Mucosa of descending colon (tissue), 3 donors: ENCODE measurements at regions not wholly inside any gene's neighbourhood (a gene's known extent, or its start where the extent isn't known, plus 50 kb on each side); places are given as distances from the start of the nearest gene placed in this dataset.

Source experiments
- ATAC-seq: fragments of 200-7000 bp; cut with Tn5 transposase; one replicate; pipeline ENCODE4 v1.9.1; 2020; ENCODE audit warnings: mild to moderate bottlenecking, moderate library complexity
- DNase-seq, 3 donors: peaks; one replicate each; pipeline ENCODE4 v3.0.0-alpha.2; 2020
- H3K36me3 ChIP-seq: fragments of 200-600 bp; one replicate; pipeline ENCODE4 v1.8.0; 2021; ENCODE audit warnings: low read depth, mild to moderate bottlenecking
- H3K4me1 ChIP-seq: fragments of 200-600 bp; one replicate; pipeline ENCODE4 v1.8.0; 2021; ENCODE audit warnings: low read depth, mild to moderate bottlenecking
- H3K4me3 ChIP-seq: fragments of 200-600 bp; one replicate; pipeline ENCODE4 v1.8.0; 2021; ENCODE audit warnings: mild to moderate bottlenecking
- H3K9me3 ChIP-seq: fragments of 200-600 bp; one replicate; pipeline ENCODE4 v1.8.0; 2021; ENCODE audit warnings: mild to moderate bottlenecking
- intact Hi-C, 2 donors: fragments of 100-400 bp; cut with DNase I in 1 of 2; cut with micrococcal nuclease in 1 of 2; formaldehyde crosslinking; loops; one replicate each; pipeline versions ENCODE4 v1.11.0 to v1.11.1; 2022; cut with DNase I, micrococcal nuclease
- TF ChIP-seq, protein P1 (sequence below): fragments of 200-600 bp; IDR thresholded peaks from one replicate; pipeline ENCODE4 v1.8.0; 2022; ENCODE audit warnings: antibody characterized with exemption, mild to moderate bottlenecking
- donor health status: DM: no; HTN: no; CAD: no; lungs with moderate emphysema.
- donor health status: DM: no; HTN: no; CAD: no.
- donor health status: DM: no; HTN: yes; CAD: no.

DNA sequence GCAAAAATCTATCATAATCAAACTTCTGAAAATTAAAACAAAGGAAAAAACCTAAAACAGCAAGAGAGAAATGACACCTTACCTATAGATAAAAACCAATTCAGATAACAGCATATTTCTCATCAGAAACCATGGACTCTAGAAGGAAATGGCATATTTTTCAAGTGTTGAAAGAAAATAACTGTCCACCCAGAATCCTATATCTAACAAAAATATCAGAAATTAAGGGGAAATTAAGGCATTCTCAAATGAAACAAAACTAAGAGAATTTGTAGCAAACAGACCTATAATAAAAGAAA is 257.2 kb downstream of the ANAPC1 start:
- Histone ChIP-seq H3K4me3 (no peak overlapping the region), H3K9me3 (peaks cover 6% of the 10 kb centered on the region), H3K36me3 (no peaks in the 10 kb centered on the region), H3K4me1 (no peaks in the 10 kb centered on the region)
- intact Hi-C loops, result no loop called here
- ATAC-seq (no peak), DNase-seq (no peak)
- TF ChIP-seq, protein P1, sequence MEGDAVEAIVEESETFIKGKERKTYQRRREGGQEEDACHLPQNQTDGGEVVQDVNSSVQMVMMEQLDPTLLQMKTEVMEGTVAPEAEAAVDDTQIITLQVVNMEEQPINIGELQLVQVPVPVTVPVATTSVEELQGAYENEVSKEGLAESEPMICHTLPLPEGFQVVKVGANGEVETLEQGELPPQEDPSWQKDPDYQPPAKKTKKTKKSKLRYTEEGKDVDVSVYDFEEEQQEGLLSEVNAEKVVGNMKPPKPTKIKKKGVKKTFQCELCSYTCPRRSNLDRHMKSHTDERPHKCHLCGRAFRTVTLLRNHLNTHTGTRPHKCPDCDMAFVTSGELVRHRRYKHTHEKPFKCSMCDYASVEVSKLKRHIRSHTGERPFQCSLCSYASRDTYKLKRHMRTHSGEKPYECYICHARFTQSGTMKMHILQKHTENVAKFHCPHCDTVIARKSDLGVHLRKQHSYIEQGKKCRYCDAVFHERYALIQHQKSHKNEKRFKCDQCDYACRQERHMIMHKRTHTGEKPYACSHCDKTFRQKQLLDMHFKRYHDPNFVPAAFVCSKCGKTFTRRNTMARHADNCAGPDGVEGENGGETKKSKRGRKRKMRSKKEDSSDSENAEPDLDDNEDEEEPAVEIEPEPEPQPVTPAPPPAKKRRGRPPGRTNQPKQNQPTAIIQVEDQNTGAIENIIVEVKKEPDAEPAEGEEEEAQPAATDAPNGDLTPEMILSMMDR, result no peak

DNA sequence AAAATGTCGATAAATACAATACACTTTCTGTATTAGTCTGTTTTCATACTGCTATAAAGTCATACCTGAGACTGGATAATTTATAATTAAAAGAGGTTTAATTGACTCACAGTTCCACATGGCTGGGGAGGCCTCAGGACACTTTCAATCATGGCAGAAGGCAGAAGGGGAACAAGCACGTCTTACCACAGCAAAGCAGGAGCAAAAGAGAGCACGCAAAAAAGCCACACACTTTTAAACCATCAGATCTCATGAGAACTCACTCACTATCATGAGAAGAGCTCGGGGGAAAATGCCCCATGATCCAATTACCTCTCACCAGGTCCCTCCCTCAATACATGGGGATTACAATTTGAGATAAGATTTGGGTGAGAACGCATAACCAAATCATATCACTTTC is 256.7 kb downstream of the ANAPC1 start:
- H3K4me3 ChIP-seq, result no peak overlapping the region
- DNase-seq (no peak), ATAC-seq (no peak)
- intact Hi-C loops, result no loop called here
- H3K36me3 ChIP-seq, result no peaks in the 10 kb centered on the region
- TF ChIP-seq, protein P1, result no peak
- H3K9me3 ChIP-seq, result peaks cover 6% of the 10 kb centered on the region
- no peaks in the 10 kb centered on the region for H3K4me1 ChIP-seq

DNA sequence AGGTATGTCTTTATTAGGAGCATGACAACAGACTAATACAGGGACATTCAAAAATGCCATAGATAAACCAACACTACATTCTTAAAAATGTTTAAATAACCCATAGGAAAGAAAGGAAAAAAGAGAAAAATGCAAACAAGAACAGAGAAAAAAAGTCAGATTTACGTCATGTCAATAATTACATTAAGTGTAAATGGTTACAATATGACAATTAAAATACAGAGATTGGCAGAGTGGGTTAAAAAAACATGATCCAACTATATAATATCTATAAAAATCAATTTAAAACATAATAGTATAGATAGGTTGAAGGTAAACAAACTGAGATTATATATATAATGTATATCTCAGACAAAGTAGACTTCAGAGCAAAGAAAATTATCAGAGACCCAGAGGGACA is 255.8 kb downstream of the ANAPC1 start:
- Histone ChIP-seq H3K4me1 (no peaks in the 10 kb centered on the region), H3K36me3 (no peaks in the 10 kb centered on the region), H3K4me3 (no peak overlapping the region), H3K9me3 (peaks cover 6% of the 10 kb centered on the region)
- DNase-seq (no peak), ATAC-seq (no peak)
- intact Hi-C loops, result no loop called here
- TF ChIP-seq, protein P1, result no peak

DNA sequence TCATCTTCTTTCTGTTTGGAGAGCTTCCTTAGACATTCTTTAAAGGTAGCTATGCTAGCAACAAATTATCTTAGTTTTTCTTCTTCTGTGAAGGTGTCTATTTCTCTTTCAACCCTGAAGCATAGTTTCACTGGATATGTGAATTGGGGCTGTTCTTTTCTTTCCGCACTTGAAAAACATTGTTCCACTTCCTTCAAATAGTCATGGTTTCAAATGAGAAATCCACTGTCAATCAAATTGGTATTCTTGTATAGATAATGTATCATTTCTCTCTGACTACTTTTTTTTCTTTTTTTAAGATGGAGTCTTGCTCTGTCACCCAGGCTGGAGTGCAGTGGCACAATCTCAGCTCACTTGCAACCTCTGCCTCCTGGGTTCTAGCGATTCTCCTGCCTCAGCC is 254.0 kb downstream of the ANAPC1 start:
- DNase-seq (no peak), ATAC-seq (no peak)
- intact Hi-C loops, result no loop called here
- no peak overlapping the region for H3K4me3 ChIP-seq
- H3K4me1 ChIP-seq, result no peaks in the 10 kb centered on the region
- TF ChIP-seq, protein P1, result no peak
- no peaks in the 10 kb centered on the region for H3K36me3 ChIP-seq
- peaks cover 6% of the 10 kb centered on the region for H3K9me3 ChIP-seq

DNA sequence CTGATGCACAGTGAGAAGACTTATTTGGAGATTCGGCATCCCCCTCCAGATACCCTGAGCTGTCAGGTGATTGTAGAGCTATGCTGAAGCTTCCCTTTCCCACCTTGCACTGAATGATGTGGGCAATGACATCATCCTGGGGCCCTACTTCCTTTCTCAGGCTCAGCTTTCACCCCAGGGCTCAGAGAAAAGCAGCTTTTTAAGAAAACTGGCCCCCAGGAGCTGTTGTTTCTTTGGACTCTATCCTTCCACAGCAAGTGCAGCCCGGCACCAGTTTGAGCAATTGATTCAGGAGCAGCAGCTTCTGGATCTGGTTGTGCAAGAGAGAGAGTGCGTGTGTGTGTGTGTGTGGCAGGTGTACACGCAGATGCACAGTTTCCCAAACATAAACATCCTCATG is 251.3 kb downstream of the ANAPC1 start:
- Histone ChIP-seq H3K4me1 (no peaks in the 10 kb centered on the region), H3K9me3 (peaks cover 6% of the 10 kb centered on the region), H3K4me3 (no peak overlapping the region), H3K36me3 (no peaks in the 10 kb centered on the region)
- DNase-seq (no peak), ATAC-seq (no peak)
- TF ChIP-seq, protein P1, result no peak
- intact Hi-C loops, result no loop called here

DNA sequence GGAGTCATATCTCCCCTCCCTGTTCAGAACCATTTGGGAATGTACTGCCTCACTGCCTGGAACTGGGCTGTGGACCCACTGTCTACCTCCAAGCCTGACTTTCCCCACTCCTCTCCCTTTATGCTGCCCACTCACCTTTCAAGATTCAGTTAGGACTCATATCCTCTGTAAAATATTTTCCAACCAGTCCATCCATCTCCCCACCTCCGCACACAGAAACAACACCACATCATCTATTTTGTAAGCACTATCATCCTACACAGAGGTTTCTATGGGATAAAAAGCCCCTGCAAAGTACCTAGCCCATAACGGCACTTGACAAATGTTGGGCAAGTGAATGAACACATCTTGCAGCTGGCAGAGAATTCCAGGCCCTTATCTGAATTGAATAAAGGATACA is 250.8 kb downstream of the ANAPC1 start:
- Histone ChIP-seq H3K4me3 (no peak overlapping the region), H3K4me1 (no peaks in the 10 kb centered on the region), H3K36me3 (no peaks in the 10 kb centered on the region), H3K9me3 (peaks cover 6% of the 10 kb centered on the region)
- DNase-seq, result no peak
- no peak for ATAC-seq
- TF ChIP-seq, protein P1, result no peak
- intact Hi-C loops, result no loop called here
